ENCODE measurements at regions not wholly inside any gene's neighbourhood (a gene's known extent, or its start where the extent isn't known, plus 50 kb on each side); places are given as distances from the start of the nearest gene placed in this dataset.

- CTCF ChIA-PET: no interaction called here
- DNase-seq (ENCODE audit: extremely low spot score): no peak
- POLR2A ChIA-PET: no interaction called here
- no peak for TF ChIP-seq NFRKB (IDR thresholded peaks at IDR 0.05)
- no peak for TF ChIP-seq FOXK2 (IDR thresholded peaks at IDR 0.05)
- no peak for TF ChIP-seq HDGF (IDR thresholded peaks at IDR 0.05; ENCODE audit: borderline replicate concordance)
- TF ChIP-seq SP1 (IDR thresholded peaks at IDR 0.05): no peak
- TF ChIP-seq ZNF384 (IDR thresholded peaks at IDR 0.05): no peak
- TF ChIP-seq, protein P1, sequence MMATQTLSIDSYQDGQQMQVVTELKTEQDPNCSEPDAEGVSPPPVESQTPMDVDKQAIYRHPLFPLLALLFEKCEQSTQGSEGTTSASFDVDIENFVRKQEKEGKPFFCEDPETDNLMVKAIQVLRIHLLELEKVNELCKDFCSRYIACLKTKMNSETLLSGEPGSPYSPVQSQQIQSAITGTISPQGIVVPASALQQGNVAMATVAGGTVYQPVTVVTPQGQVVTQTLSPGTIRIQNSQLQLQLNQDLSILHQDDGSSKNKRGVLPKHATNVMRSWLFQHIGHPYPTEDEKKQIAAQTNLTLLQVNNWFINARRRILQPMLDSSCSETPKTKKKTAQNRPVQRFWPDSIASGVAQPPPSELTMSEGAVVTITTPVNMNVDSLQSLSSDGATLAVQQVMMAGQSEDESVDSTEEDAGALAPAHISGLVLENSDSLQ (IDR thresholded peaks at IDR 0.05): no peak
- no peak for TF ChIP-seq TARDBP (IDR thresholded peaks at IDR 0.05)
- TF ChIP-seq SUZ12 (IDR thresholded peaks at IDR 0.05): no peak
- TF ChIP-seq LEF1 (IDR thresholded peaks at IDR 0.05; ENCODE audit: borderline replicate concordance): no peak
- no peak for TF ChIP-seq ARNT (IDR thresholded peaks at IDR 0.05)
- TF ChIP-seq FOXM1 (IDR thresholded peaks at IDR 0.05; ENCODE audit: borderline replicate concordance): no peak
- no peak for TF ChIP-seq L3MBTL2 (conservative IDR thresholded peaks at IDR 0.05)
- TF ChIP-seq BHLHE40 (IDR thresholded peaks at IDR 0.05; ENCODE audit: borderline replicate concordance): no peak
- no peak for TF ChIP-seq CTBP1 (IDR thresholded peaks at IDR 0.05; ENCODE audit: borderline replicate concordance)
- TF ChIP-seq ELF4 (IDR thresholded peaks at IDR 0.05): no peak
- TF ChIP-seq FOXA1 (IDR thresholded peaks at IDR 0.05): no peak
Observed at GRCh38 chr4:83677656-83678055, 141.7 kb downstream of the GPAT3 start.

- no peak for DNase-seq (ENCODE audit: extremely low spot score)
- TF ChIP-seq CTBP1 (IDR thresholded peaks at IDR 0.05; ENCODE audit: borderline replicate concordance) (no peak), ARNT (IDR thresholded peaks at IDR 0.05) (no peak), LEF1 (IDR thresholded peaks at IDR 0.05; ENCODE audit: borderline replicate concordance) (no peak), ELF4 (IDR thresholded peaks at IDR 0.05) (no peak), NFRKB (IDR thresholded peaks at IDR 0.05) (no peak), FOXK2 (IDR thresholded peaks at IDR 0.05) (no peak), BHLHE40 (IDR thresholded peaks at IDR 0.05; ENCODE audit: borderline replicate concordance) (no peak), FOXM1 (IDR thresholded peaks at IDR 0.05; ENCODE audit: borderline replicate concordance) (no peak)
- TF ChIP-seq, protein P1 (IDR thresholded peaks at IDR 0.05): no peak
- ChIA-PET POLR2A (no interaction called here), CTCF (interaction anchor here (0.5 kb wide), 1 partner anchor 20 kb away, joined by 4 read pairs; no protein-coding TSS in a partner anchor)
Observed at GRCh38 chr4:83664741-83665140, 128.8 kb downstream of the GPAT3 start.

DNA sequence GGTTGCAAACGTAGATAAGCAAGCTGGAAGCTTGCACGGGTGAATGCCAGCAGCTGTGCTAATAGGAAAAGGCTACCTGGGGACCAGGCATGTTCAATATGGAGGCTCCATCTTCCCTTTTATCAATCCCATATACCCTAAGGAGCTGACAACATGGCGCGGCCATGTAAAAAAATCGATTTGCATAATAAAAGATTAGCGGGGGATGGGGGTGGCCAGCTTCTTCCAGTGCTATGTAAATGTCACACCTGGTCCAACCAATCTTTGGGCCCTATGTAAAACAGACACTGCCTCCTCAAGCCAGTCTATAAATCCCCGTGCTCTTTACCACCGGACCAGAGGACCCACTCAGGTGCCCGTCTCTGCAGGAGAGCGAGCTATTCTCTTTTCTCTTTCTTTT is 128.2 kb downstream of the GPAT3 start:
- CTCF ChIA-PET: interaction anchor here (0.5 kb wide), 1 partner anchor 20 kb away, joined by 4 read pairs; no protein-coding TSS in a partner anchor
- TF ChIP-seq ARNT (IDR thresholded peaks at IDR 0.05): no peak
- no peak for DNase-seq (ENCODE audit: extremely low spot score)
- POLR2A ChIA-PET: no interaction called here

GRCh38 chr4:83662204-83662603 is 126.3 kb downstream of the GPAT3 start:
- CTCF ChIA-PET: no interaction called here

GRCh38 chr4:83661359-83661758 is 125.5 kb downstream of the GPAT3 start:
- DNase-seq (ENCODE audit: extremely low spot score): no peak
- CTCF ChIA-PET: no interaction called here
- POLR2A ChIA-PET: no interaction called here
- no peak for TF ChIP-seq ELF4 (IDR thresholded peaks at IDR 0.05)
- TF ChIP-seq L3MBTL2 (conservative IDR thresholded peaks at IDR 0.05): no peak
- TF ChIP-seq, protein P1 (IDR thresholded peaks at IDR 0.05): no peak
- no peak for TF ChIP-seq ARNT (IDR thresholded peaks at IDR 0.05)

More at GRCh38 chr4:83662204-83662603, 126.3 kb downstream of the GPAT3 start:
- TF ChIP-seq FOXA1 (IDR thresholded peaks at IDR 0.05): no peak
- TF ChIP-seq ZNF384 (IDR thresholded peaks at IDR 0.05): no peak
- no peak for TF ChIP-seq SP1 (IDR thresholded peaks at IDR 0.05)
- no peak for TF ChIP-seq FOXK2 (IDR thresholded peaks at IDR 0.05)
- TF ChIP-seq, protein P1 (IDR thresholded peaks at IDR 0.05): no peak
- no peak for TF ChIP-seq TARDBP (IDR thresholded peaks at IDR 0.05)
- TF ChIP-seq SUZ12 (IDR thresholded peaks at IDR 0.05): no peak
- POLR2A ChIA-PET: no interaction called here
- DNase-seq (ENCODE audit: extremely low spot score): no peak

DNA sequence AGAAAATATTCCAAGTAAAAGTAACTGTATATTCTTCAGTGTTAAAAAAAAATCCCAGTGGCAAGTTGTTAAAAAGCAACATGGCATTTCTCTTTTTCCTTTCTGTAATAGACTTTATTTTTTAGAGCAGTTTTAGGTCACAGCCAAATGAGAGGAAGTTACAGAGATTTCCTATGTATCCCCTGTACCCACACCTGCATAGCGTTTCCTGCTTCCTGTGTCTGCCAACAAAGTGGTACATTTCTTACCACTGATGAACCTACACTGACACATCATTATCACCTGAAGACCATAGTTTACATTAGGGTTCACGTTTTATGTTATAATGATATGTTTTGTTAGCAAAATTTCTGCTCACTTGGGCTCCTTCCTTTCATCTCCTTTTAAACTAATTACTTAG is 124.7 kb downstream of the GPAT3 start:
- POLR2A ChIA-PET: no interaction called here
- no peak for DNase-seq (ENCODE audit: extremely low spot score)
- TF ChIP-seq CTBP1 (IDR thresholded peaks at IDR 0.05; ENCODE audit: borderline replicate concordance) (no peak), ARNT (IDR thresholded peaks at IDR 0.05) (no peak), FOXK2 (IDR thresholded peaks at IDR 0.05) (no peak), TARDBP (IDR thresholded peaks at IDR 0.05) (no peak), FOXM1 (IDR thresholded peaks at IDR 0.05; ENCODE audit: borderline replicate concordance) (no peak), ELF4 (IDR thresholded peaks at IDR 0.05) (no peak), BHLHE40 (IDR thresholded peaks at IDR 0.05; ENCODE audit: borderline replicate concordance) (no peak), NFRKB (IDR thresholded peaks at IDR 0.05) (no peak), SP1 (IDR thresholded peaks at IDR 0.05) (no peak), ZNF384 (IDR thresholded peaks at IDR 0.05) (no peak), HDGF (IDR thresholded peaks at IDR 0.05; ENCODE audit: borderline replicate concordance) (no peak), LEF1 (IDR thresholded peaks at IDR 0.05; ENCODE audit: borderline replicate concordance) (no peak), SUZ12 (IDR thresholded peaks at IDR 0.05) (no peak), L3MBTL2 (conservative IDR thresholded peaks at IDR 0.05) (no peak), FOXA1 (IDR thresholded peaks at IDR 0.05) (no peak)
- TF ChIP-seq, protein P1 (IDR thresholded peaks at IDR 0.05): no peak
- CTCF ChIA-PET: no interaction called here
